ENCODE measurements at regions not wholly inside any gene's neighbourhood (a gene's known extent, or its start where the extent isn't known, plus 50 kb on each side); places are given as distances from the start of the nearest gene placed in this dataset.
"Not testable (repeated sequence)": the region's sequence is repeated elsewhere in the genome, so short reads cannot be mapped to it uniquely, and the experiment has no call there.

- DNase-seq (ENCODE audit: low read depth in 2 of 2): no peak
These were observed 98.0 kb upstream of the CDC42BPA start for GRCh38 chr1:227416156-227416830.

- no peak for DNase-seq (ENCODE audit: low read depth in 2 of 2)
These were observed 97.0 kb upstream of the CDC42BPA start for GRCh38 chr1:227415115-227415790.

- DNase-seq (ENCODE audit: low read depth in 2 of 2): no peak
These were observed 92.8 kb upstream of the CDC42BPA start for GRCh38 chr1:227411066-227411465.

GRCh38 chr1:227406332-227406731 is 88.0 kb upstream of the CDC42BPA start:
- not testable (repeated sequence) for DNase-seq (ENCODE audit: low read depth in 2 of 2)

- DNase-seq (ENCODE audit: low read depth in 2 of 2): no peak
These were observed 85.2 kb upstream of the CDC42BPA start for GRCh38 chr1:227403535-227403934.

- DNase-seq (ENCODE audit: low read depth in 2 of 2): no peak
These were observed 83.5 kb upstream of the CDC42BPA start for GRCh38 chr1:227401562-227402342.

GRCh38 chr1:227399152-227399730 is 80.9 kb upstream of the CDC42BPA start:
- DNase-seq (ENCODE audit: low read depth in 2 of 2): no peak

- DNase-seq (ENCODE audit: low read depth in 2 of 2): no peak
These were observed 79.2 kb upstream of the CDC42BPA start for GRCh38 chr1:227397354-227397978.

GRCh38 chr1:227396539-227397353 is 78.5 kb upstream of the CDC42BPA start:
- DNase-seq (ENCODE audit: low read depth in 2 of 2): no peak

- no peak for DNase-seq (ENCODE audit: low read depth in 2 of 2)
These were observed 77.2 kb upstream of the CDC42BPA start for GRCh38 chr1:227395426-227396028.

GRCh38 chr1:227392984-227393764 is 74.9 kb upstream of the CDC42BPA start:
- DNase-seq (ENCODE audit: low read depth in 2 of 2): no peak

GRCh38 chr1:227391879-227392278 is 73.6 kb upstream of the CDC42BPA start:
- DNase-seq (ENCODE audit: low read depth in 2 of 2): no peak

- no peak for DNase-seq (ENCODE audit: low read depth in 2 of 2)
These were observed 72.9 kb upstream of the CDC42BPA start for GRCh38 chr1:227391211-227391610.

- DNase-seq (ENCODE audit: low read depth in 2 of 2): no peak
These were observed 72.2 kb upstream of the CDC42BPA start for GRCh38 chr1:227390525-227390924.

GRCh38 chr1:227388214-227389168 is 70.2 kb upstream of the CDC42BPA start:
- DNase-seq (ENCODE audit: low read depth in 2 of 2): no peak

- DNase-seq (ENCODE audit: low read depth in 2 of 2): no peak
These were observed 61.2 kb upstream of the CDC42BPA start for GRCh38 chr1:227379555-227379892.

- DNase-seq (ENCODE audit: low read depth in 2 of 2): no peak
These were observed 60.7 kb upstream of the CDC42BPA start for GRCh38 chr1:227378871-227379554.

- no peak for DNase-seq (ENCODE audit: low read depth in 2 of 2)
These were observed 59.9 kb upstream of the CDC42BPA start for GRCh38 chr1:227378181-227378580.

Measured in stimulated activated CD4-positive, alpha-beta T cell treated with anti-CD3 and anti-CD28 coated beads, Interleukin-4, amount 100 ng/mL, for 48 hours (primary cell).